ENCODE measurements at regions not wholly inside any gene's neighbourhood (a gene's known extent, or its start where the extent isn't known, plus 50 kb on each side); places are given as distances from the start of the nearest gene placed in this dataset.

DNA sequence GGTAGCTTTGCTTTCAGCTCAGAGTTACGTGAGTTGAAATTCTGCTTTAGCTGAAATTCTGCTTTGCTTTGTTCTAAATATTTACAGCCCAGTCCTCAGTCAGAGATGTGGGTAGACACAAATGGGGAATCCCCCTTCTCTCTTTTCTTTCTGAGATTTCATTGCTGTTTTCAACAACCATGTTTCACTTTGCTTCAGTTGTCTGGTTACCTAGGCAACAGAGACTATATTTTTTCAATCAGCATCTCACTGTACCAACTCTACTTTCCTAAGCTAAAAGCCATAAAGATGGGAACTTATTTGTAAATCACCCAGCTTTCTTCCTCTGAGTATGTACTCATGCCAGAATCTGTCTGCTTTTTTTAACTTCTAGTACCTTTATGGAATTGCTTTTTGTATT is 509.0 kb downstream of the OLFM4 start:
- no peak for DNase-seq

DNA sequence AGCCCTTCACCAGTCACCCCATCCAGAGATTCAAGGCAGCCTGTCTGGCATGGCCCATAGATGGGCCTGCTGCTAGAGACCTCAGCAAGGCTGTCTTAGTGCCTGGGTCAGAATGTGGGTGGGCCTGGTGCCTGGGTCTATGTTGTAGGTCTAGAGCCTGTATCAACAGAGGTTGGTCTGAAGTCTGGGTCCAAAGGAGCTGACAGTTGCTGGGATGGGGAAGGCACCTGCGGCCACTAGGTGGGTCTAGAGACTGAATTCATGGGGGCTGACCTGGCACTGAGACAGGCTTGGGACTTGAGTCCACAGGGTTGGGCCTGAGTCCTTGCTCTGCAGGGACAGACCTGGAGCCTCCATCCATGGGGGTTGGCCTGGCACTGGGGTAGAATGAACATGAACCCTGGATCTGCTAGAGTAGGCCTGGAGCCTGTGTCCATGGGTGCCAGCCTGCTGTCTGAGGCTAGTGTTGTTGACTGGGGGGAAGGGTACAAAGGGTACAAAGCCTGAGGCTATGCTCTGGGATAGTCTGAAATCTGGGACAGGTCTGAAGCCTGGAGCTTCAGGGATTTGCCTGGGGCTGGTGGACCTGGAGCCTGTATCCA is 516.8 kb downstream of the OLFM4 start:
- no peak for DNase-seq

DNA sequence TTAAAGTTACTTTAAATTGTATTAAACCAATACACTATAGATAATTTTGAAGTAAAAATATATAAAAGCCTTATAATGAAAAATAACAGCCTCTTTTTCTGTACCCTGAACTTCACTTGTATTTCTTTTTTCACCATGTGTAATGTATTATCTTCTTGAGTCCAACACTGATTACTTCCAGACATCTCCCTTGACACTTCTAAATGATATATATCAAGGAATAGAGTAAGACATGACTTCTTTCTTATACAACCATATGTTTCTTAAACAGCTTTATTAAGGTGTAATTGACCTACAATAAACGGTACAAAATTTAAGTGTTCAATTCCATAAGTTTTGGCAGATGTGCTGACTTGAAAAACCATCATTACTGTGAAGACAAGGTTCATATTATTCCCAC is 531.9 kb downstream of the OLFM4 start:
- no peak for DNase-seq

DNA sequence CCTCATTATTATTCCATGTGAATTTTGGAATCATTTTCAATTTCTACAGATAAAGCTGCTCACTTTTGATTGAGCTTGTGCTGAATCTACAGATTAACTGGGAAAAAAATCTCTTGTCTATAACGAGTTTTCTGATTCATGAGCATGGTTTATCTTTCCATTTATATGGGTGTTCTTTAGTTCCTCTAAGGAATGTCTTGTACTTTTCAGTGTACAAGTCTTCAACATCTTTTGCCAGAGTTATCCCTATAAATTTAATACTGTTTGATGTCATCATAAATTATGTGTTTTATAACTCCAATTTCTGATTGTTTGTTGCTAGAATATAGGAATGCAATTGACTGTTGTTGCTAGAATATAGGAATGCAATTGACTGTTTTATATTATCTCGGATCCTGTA is 533.8 kb downstream of the OLFM4 start:
- DNase-seq, result no peak

DNA sequence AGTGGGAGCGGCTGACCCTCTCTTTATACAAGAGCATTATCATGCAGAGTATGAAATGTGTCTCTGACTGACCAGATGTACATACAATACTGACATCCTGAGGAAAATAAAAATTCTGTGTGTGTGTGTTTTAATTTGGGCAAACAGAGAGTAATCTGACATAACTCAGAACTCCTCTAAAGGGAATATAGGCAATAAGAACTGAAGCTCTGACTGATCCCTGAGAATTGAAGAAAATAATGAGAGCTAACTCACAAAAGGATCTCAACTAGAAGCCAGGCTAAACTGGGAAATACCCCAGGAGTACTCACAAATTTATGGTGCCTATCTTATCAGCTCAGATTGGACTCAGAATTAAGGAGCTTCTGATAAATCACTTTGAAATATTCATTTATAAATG is 539.9 kb downstream of the OLFM4 start:
- DNase-seq, result no peak

DNA sequence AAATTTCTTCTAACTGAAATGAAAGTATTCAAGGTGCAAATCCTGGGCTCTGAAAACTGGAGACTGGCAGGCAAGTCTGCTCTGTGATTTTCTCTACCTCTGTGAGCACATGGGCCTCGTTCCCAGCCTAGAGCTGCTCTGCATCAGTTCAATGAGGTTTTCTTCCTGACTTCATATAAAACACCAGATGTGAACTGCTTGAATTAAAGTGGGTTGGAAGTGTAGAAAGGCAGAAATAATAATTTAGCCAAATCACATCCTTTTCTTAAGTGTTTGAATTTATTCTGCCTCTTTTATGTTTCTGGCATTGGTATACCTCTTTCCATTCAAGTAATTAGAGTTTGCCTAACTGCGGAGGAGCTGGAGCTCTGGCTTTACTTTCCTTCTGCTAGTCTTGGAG is 540.8 kb downstream of the OLFM4 start:
- no peak for DNase-seq

DNA sequence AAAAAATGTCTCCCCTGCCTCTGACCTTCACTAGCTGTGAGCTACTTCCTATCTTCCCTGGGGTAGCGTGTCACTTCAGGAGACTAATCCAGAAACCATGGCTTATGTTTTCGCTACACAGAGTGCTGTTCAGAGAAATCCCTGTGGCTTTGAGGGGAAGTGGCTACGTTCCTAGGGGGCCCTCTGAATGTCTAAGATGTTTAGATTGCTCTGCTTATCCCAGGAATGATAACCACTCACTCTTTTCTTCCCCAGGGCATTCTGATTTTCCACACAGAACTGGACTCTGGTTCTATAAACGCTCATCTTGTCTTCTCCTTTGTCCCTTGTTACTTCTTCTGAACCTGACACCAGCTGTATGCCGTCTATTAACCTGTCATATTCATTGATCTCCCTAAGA is 572.5 kb downstream of the OLFM4 start:
- DNase-seq, result no peak

DNA sequence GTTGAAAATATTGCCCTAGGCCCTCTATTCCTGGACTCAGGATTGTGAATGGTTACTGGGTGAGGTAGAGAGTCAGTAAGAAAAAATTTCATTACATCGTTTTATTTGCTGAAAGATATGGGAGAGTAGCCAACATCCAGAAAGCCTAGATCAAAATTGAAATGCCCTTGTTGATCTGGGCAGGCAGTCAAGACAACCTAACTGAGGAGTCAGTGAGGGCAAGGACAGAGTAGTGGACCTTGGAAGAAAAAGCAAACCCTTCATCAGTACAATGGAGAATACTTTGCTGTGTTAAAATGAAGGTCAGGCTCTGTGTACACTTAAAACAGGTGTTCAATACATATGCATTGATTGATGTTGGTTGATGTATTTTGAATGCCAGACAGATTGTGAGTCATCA is 576.7 kb downstream of the OLFM4 start:
- no peak for DNase-seq

DNA sequence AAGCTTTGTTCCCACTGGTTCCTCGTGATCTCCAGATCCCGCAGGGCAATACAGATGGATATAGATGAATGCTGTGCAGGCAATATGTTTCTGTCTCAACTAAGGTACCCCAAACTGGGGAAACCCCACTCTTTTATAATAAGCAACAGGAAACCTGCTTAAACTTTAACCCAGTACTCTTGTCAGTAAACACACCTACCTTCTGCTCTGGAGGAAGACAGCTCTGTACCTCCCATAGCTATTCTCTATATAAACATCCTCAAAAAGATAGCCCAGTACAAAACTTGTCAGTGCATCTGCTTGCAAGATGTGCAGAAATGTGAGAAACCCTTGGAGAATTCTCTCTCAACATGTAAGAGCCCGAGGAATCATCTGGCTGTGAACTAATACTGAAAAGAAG is 583.6 kb downstream of the OLFM4 start:
- DNase-seq, result no peak

DNA sequence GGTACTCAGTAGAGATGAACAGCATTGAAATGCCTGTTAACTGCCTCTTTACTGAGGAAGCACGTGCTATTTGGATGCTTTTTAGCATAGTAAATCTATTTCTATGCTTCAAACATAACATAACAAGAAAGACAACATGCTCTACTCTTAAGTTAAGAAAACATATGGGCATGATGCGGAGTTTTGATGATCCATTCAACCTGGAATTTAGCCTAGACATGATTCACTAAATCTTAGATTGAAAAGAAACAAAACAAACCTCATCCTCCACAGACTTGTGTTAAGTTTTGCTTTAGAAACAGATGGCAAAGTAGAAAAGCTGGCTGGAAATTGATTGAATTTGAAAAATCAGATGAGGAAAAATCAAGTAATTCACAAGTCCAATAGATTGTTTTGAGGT is 593.8 kb downstream of the OLFM4 start:
- DNase-seq, result no peak

DNA sequence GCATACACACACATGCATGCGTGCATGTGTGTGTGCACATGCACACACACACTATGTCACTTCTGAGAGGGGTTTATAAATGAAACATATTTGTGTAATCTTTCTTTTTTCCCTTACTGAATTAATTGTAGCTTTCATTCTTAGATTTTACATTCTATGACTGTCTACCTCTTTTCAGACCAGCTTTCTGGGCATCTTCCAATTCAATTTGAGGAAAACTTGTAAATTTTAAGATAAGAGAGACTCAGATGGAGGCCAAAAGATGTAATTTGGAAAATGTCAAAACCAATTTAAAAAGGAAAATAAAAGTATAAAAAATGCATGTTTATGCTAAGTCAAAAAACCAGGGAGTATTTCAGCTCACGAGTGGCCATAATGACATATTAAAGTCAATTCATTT is 594.5 kb downstream of the OLFM4 start:
- no peak for DNase-seq

DNA sequence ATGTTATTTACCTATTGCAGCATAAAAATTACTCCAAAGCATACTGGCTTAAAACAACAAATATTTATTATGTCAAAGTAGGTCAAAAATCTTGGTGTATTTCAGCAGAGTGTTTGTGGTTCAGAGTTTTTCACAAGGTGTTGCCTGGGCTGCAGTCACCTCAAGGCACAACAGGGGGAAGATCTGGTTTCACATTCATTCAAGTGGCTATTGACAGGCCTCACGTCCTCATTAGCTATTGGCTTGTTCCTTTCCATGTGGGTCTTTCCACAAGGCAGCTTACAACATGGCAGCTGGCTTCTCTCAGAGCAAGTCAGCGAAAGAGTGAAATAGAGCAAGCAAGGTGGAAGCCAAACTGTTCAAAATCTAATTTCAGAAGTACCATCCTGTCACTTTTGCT is 602.9 kb downstream of the OLFM4 start:
- DNase-seq, result no peak

DNA sequence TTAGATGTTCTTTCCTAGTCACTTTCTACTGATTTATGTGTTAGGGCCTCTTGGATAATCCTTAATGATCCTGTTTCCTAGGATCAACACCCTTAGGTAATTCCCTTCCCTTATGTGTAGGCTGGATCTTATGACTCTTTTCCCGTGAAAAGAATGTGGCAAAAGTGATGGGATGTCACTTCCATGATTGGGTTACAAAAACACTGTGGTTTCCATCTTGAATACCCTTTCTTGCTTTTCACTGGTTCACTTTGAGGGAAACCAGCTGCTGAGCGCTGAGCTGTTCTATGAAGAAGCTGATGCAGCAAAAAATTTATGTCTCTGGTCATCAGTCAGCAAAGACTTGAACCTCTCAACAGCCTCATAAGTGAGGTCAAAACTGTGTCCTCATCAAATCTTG is 609.4 kb downstream of the OLFM4 start:
- DNase-seq, result no peak

DNA sequence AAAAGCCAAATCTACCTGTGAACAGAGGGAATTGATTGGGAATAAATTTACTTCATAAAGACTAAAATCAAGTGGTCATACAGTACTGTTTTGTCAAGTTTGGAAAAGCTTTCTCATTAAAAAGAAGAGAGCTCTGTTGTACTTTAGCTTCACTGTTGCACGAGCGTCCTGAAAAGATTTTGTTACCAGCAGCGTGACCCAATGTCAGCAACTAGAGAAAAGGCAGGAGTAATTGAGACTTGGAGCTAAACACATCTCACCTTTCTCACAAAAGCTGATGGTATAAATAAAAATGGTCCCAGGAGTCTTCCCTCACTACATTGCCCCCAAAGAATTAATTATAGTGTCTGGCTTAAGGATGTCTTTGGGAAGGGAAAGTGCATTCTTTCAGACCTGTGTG is 613.7 kb downstream of the OLFM4 start:
- no peak for DNase-seq

DNA sequence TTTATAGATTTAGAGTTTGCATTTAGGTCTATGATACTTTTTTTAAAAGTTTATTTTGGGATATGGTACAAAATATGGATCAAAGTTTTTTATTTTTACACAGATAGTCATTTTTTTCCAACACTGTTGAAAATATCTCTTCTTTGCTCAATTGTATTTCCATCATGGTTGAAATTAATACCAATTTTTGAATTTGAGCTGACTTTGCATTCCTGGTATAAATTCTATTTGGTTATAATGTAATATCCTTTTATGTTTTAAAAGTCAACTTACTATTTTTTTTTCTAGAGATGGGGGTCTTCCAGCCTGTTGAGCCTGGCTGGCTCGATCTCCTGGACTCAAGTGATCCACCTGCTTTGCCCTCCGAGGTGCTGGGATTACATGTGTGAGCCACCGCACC is 620.1 kb downstream of the OLFM4 start:
- no peak for DNase-seq

DNA sequence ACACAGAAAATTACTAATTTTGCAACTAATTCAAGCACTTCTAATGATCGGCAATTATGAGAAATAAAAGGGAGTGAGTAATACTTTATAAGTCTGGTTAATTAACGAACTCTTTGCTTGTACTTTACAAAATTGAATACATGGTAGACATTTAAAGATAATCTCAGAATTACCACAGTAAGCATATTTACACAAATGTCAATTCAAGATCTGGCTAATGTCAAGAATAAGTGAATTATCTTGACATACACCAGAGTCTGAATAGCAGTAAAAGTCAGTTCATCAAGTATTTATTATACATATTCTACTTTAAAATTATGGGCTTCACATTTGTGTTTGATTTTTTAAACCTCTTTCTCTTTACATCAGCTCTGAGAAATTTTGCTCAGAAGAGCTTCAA is 643.4 kb downstream of the OLFM4 start:
- DNase-seq, result no peak

DNA sequence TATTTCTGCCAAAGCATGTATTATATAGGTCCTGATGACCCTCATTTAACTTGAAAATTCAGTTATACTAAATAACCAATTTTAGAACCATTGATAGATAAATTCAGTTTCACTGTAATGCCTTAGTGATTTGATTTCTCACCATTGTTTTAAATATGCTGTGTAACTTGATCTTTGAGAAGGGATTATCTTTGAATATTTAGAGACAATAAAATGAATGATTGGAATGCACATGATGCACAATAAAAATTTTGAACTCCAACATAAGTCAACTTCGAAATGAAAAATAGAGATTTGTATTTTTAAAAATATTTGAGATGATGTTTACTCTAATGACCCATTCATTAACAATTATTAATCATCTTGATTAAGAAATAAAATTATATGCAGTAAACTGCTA is 654.5 kb downstream of the OLFM4 start:
- DNase-seq, result no peak

DNA sequence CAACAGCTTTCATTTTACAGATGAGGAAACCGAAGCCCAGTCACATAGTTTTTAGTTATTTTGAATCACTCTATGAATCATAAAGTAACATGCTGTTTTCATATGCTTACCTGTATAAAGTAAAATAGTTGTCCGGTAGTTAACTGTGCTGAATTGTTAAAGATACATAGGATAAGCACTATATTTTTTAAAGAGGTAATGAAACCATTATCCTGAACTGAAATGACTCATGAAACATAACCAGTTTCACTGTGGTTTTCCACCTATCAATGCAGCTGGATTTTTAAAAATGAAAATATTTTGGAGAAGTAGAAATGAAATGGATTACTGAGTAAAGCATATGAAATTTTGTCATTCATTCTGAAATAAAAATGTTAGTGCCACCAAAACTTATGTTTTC is 655.0 kb downstream of the OLFM4 start:
- no peak for DNase-seq

DNA sequence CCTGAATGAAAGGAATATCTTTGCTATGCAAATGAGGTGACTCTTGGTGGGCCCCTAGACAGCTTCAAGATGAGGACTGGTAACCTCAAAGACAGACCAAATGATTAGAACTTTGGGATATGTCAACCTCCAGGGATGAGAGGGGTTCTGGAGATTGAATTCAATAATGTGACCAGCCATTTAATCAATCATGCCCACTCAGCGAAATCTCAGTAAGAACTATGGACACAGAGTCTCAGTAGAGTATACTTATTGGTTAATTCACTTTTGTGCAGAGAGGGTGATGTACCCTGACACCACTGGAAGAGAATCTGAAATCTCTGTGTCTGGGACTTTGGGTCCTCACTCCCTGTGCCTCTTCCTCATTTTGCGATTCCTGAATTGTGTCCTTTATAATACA is 662.8 kb downstream of the OLFM4 start:
- no peak for DNase-seq

DNA sequence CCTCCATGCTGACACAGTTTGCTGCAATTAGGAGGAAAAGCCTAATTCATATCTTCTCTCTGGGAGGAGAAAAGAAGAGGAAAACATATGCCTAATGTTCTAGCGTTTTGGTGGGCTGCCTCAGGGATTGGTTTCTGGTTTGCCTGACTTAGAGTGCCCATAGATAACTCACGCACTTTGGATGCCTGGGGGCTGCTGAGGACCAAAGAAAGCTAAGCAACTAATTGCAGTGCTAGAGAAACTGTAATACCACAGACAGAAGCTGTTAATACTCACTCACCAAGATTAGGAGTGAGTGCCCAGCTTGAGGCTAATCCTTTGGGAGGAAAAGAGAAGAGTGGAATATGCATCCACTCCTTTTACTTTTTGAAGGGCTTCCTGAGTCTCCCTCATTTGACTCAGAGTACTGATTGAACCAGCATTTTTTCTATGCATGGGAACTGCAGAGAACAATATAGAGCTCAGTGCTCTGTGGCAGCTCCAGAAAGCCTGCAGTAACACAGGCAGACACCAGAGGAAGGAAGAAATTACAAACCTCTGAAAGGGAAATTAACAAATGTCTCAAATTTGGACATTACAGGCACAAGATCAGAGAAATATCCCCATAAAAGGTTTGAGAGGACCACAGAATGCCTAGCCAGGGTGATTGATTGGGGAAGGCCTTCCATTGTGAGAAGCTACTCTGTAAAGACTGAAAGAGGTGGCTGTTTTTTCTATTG is 666.4 kb downstream of the OLFM4 start:
- DNase-seq, result no peak

DNA sequence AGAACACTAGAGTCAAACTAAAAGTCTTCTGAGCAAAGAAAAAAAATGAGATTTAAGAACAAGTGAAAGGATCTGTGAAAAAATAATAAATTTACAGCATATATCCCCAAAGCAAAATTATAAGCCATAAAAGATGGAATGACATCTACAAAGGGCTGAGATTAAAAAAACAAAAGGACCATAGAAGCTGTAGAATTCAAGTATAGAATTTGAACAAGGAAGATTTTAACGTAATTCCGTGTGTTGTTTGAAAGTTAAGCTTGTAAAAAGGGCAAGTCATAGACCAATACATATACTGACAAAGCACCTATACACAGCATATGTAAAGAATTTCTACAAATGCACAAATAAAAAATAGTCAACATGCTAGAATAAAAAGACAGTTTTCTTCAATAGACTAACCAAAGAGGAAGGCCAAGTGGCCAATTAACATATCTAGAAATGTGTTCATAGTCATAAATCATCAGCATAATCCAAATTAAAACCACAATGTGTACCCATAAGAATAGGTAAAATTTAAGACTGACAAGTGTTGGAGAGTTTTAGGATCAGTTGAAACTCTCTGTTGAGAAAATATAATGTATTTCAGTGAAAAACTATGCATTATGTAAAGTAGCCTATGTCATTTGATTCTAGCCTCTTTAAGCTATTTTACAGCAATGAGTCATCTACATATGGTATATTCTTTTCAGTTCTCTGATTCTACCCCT is 674.9 kb downstream of the OLFM4 start:
- no peak for DNase-seq

DNA sequence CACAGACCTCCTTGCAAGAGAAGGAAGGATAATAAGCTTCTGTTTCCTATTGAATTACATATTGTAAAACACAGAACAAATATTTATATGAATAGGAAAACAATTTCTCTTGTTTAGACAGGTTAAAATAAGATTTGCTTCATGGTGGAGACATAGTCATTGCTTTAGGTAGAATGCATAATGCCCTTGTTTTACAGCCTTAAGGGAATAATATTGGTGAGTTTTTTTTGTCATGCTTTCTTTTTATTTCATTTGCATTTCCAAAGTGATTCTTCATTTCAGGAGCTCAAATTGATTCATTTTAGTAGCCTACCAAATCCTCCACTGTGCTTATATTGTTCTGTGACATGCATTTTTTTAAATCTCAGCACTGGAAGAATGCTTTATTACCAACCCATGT is 690.7 kb downstream of the OLFM4 start:
- DNase-seq, result no peak

DNA sequence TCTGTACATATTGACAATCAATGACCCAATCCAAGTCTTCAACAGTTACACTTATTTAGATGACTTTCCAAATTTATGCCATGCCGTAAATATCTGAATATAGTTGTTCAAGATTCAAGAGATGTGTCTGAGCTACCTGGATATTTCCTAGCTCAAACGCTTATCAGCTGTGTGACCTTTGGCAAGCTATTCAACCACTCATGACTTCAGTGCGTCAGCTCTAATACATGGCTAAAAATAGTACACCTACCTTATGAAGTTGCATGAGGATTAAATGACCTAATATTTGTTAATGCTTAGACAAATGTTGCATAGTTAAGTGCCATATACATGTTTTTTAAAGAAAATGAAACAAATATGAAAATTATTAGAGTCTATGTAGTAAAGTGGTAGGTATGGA is 704.1 kb downstream of the OLFM4 start:
- DNase-seq, result no peak

DNA sequence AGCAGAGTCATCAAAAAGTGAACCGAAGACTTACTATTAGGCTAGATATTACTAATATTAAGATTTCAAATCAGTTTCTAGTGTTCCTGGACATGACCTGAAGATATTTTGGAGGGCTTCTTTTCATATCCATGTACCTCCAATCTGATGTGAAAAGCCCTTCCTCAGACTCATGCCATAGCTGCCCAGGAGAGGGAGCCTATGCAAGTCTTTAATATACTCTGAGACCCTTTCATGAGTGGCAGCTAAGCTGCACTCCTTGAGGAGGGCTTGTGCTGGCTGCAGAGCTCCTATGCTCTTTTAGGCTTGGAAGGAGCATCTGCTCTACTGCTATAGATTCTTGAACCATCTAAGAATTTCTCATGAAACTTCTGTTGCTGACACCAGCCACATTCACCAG is 715.3 kb downstream of the OLFM4 start:
- no peak for DNase-seq

DNA sequence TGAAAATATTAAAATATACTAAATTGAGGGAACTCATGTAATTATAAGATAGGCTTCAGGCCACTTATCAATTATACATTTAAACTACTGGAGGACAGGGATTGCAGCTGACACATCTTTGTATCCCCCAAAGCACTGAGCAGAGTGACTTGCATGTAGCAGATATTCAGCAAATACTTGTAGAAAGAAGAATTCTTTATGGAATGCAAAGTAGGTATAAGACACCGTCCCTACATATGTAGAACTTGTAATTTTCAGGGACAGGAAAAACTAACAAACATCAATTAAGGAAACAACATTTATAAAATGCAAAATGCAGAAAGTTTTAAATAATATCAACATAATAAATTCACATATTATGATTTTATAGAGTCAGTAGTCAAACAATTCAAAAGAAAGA is 719.2 kb downstream of the OLFM4 start:
- no peak for DNase-seq

All from GF-D8 (cell line).